Endothelial cell of umbilical vein (primary cell): ENCODE measurements at regions not wholly inside any gene's neighbourhood (a gene's known extent, or its start where the extent isn't known, plus 50 kb on each side); places are given as distances from the start of the nearest gene placed in this dataset.

Source experiments
- EZH2 ChIP-seq: IDR thresholded peaks from 2 replicates; pipeline ENCODE4 v1.6.1; 2012; ENCODE audit warnings: borderline replicate concordance, low read depth, mild to moderate bottlenecking, moderate library complexity, low read length, inconsistent platforms; ENCODE audit not compliant: severe bottlenecking
- FOS ChIP-seq: IDR thresholded peaks from 2 replicates; pipeline ENCODE4 v1.6.1; 2011; ENCODE audit warnings: mild to moderate bottlenecking, low read length, moderate library complexity, borderline replicate concordance; ENCODE audit not compliant: insufficient read depth
- GATA2 ChIP-seq: IDR thresholded peaks from 2 replicates; pipeline ENCODE4 v1.7.0; 2011; ENCODE audit warnings: low read depth, mild to moderate bottlenecking, moderate library complexity, mixed read lengths, low read length; ENCODE audit not compliant: insufficient read length, insufficient read depth
- JUN ChIP-seq: IDR thresholded peaks from 2 replicates; pipeline ENCODE4 v1.6.1; 2011; ENCODE audit warnings: borderline replicate concordance, low read depth; ENCODE audit not compliant: insufficient read length, insufficient read depth
- MYC ChIP-seq: IDR thresholded peaks from one replicate; pipeline ENCODE4 v1.6.1; 2011; ENCODE audit warnings: mild to moderate bottlenecking, low read depth, low read length
- POLR2A ChIP-seq: IDR thresholded peaks from 2 replicates; pipeline ENCODE4 v1.6.1; 2012; ENCODE audit warnings: low read depth, mild to moderate bottlenecking, control low read depth, low read length
- POLR2AphosphoS5 ChIP-seq: IDR thresholded peaks from 2 replicates; pipeline ENCODE4 v1.6.1; 2012; ENCODE audit warnings: low read depth, mild to moderate bottlenecking, control low read depth, low read length, moderate library complexity; ENCODE audit not compliant: insufficient read depth
- TF ChIP-seq, protein P1 (sequence below), 2 donors: IDR thresholded peaks; 1 replicate in 1 of 2; 2 replicates in 1 of 2; pipeline ENCODE4 v1.5.1; 2011; ENCODE audit warnings: low read length in 2 of 2, mild to moderate bottlenecking in 2 of 2, moderate library complexity in 2 of 2, control low read depth in 1 of 2, inconsistent platforms in 1 of 2, low read depth in 1 of 2; ENCODE audit not compliant: insufficient read depth in 1 of 2; ENCODE audit errors: extremely low read depth in 1 of 2
- TF ChIP-seq, protein P2 (sequence below): IDR thresholded peaks from 2 replicates; pipeline ENCODE4 v1.6.1; 2011; ENCODE audit not compliant: insufficient read depth, insufficient read length

DNA sequence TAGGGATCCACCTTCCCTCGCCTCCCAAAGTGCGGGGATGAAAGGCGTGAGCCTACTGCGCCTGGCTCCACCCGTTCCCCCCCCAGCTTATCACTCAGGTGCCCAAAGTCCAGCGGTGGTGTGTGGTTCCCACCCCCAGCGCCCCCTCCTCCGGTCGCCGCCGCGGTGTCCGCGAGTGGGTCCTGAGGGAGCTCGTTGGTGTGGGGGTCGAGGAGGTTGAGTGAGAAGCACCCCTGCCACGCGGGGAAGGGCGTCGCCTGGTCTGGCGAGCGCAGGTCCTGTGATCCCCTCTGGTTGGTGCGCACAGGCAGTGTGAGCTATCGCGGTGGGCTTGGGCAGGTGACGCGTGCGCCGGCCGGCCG is 3900.6 kb upstream of the OR11H1 start:
- TF ChIP-seq, protein P1, sequence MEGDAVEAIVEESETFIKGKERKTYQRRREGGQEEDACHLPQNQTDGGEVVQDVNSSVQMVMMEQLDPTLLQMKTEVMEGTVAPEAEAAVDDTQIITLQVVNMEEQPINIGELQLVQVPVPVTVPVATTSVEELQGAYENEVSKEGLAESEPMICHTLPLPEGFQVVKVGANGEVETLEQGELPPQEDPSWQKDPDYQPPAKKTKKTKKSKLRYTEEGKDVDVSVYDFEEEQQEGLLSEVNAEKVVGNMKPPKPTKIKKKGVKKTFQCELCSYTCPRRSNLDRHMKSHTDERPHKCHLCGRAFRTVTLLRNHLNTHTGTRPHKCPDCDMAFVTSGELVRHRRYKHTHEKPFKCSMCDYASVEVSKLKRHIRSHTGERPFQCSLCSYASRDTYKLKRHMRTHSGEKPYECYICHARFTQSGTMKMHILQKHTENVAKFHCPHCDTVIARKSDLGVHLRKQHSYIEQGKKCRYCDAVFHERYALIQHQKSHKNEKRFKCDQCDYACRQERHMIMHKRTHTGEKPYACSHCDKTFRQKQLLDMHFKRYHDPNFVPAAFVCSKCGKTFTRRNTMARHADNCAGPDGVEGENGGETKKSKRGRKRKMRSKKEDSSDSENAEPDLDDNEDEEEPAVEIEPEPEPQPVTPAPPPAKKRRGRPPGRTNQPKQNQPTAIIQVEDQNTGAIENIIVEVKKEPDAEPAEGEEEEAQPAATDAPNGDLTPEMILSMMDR (IDR thresholded peaks at IDR 0.05; ENCODE audit: extremely low read depth in 1 of 2, insufficient read depth in 1 of 2, low read depth in 1 of 2, low read length in 2 of 2): no peak
- TF ChIP-seq POLR2A (no peak), POLR2AphosphoS5 (no peak), JUN (no peak), EZH2 (no peak), MYC (no peak), FOS (no peak), GATA2 (no peak)
- TF ChIP-seq, protein P2, sequence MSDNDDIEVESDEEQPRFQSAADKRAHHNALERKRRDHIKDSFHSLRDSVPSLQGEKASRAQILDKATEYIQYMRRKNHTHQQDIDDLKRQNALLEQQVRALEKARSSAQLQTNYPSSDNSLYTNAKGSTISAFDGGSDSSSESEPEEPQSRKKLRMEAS: no peak
